Transverse colon (tissue), 4 donors: ENCODE measurements at regions not wholly inside any gene's neighbourhood (a gene's known extent, or its start where the extent isn't known, plus 50 kb on each side); places are given as distances from the start of the nearest gene placed in this dataset.

ENCODE experiments used
- DNase-seq: peaks from one replicate; pipeline ENCODE4 v3.0.0-alpha.2; 2019
- H3K27ac ChIP-seq, 4 donors: fragments of 200-600 bp; sonication (generic); 2 replicates each; pipeline ENCODE4 v1.5.1; 2016 to 2018; ENCODE audit warnings: inconsistent platforms in 4 of 4
- H3K27me3 ChIP-seq: fragments of 200-600 bp; sonication (generic); 2 replicates; pipeline ENCODE4 v1.5.1; 2017; ENCODE audit warnings: inconsistent platforms
- H3K36me3 ChIP-seq, 4 donors: fragments of 200-600 bp; sonication (generic); 2 replicates each; pipeline ENCODE4 v1.5.1; 2017 to 2019; ENCODE audit warnings: inconsistent platforms in 4 of 4
- H3K4me1 ChIP-seq, 4 donors: fragments of 200-600 bp; sonication (generic); 2 replicates each; pipeline ENCODE4 v1.5.1; 2017 to 2020; ENCODE audit warnings: inconsistent platforms in 4 of 4
- H3K4me3 ChIP-seq, 4 donors: fragments of 200-600 bp; sonication (generic); 1 replicate in 1 of 4; 2 replicates in 3 of 4; pipeline versions ENCODE4 v1.5.1 to v1.6.1; 2017 to 2019; ENCODE audit warnings: inconsistent platforms in 4 of 4
- H3K9me3 ChIP-seq, 2 donors: fragments of 200-600 bp; sonication (generic); 2 replicates each; pipeline ENCODE4 v1.5.1; 2017 to 2019; ENCODE audit warnings: inconsistent platforms in 2 of 2
- EP300 ChIP-seq: sonication (generic); formaldehyde crosslinking; IDR thresholded peaks from one replicate; pipeline ENCODE4 v1.6.1; 2017; ENCODE audit warnings: antibody characterized with exemption, low read depth
- POLR2A ChIP-seq: fragments of 450-650 bp; IDR thresholded peaks from one replicate; pipeline ENCODE4 v1.6.1; 2016; ENCODE audit warnings: antibody characterized with exemption, mild to moderate bottlenecking, moderate library complexity
- POLR2AphosphoS5 ChIP-seq, 3 donors: sonication (generic); formaldehyde crosslinking; IDR thresholded peaks; one replicate each; pipeline ENCODE4 v1.6.1; 2016; ENCODE audit warnings: antibody characterized with exemption in 3 of 3
- WGBS, 2 donors: methylation state at CpG; one replicate each; pipeline ENCODE4 v1.1.5; 2018; ENCODE audit warnings: low coverage in 1 of 2; 5-methylcytosine and 5-hydroxymethylcytosine counted together
- in situ Hi-C, 4 donors: fragments of 200-750 bp; cut with MboI; loops; one replicate each; pipeline versions ENCODE4 v1.15.0 to v1.15.1; 2017; ENCODE audit warnings: low sequenced_read_pairs in 3 of 4, low pct_ligation_motif_present in 1 of 4, low pct_unique_long_range_greater_than_20kb in 1 of 4
- intact Hi-C: fragments of 100-400 bp; cut with DNase I; formaldehyde crosslinking; loops from one replicate; pipeline ENCODE4 v1.15.1; 2023; ENCODE audit warnings: low total_unique reads
- TF ChIP-seq, protein P1 (sequence below), 5 experiments: fragments of 200-600 bp in 3 of 5; fragments of 450-650 bp in 2 of 5; sonication (generic) in 3 of 5; IDR thresholded peaks; 1 replicate in 2 of 5; 2 replicates in 3 of 5; pipeline ENCODE4 v1.5.1; 2016 to 2017; ENCODE audit warnings: antibody characterized with exemption in 5 of 5, inconsistent platforms in 3 of 5, mild to moderate bottlenecking in 2 of 5, moderate library complexity in 1 of 5

DNA sequence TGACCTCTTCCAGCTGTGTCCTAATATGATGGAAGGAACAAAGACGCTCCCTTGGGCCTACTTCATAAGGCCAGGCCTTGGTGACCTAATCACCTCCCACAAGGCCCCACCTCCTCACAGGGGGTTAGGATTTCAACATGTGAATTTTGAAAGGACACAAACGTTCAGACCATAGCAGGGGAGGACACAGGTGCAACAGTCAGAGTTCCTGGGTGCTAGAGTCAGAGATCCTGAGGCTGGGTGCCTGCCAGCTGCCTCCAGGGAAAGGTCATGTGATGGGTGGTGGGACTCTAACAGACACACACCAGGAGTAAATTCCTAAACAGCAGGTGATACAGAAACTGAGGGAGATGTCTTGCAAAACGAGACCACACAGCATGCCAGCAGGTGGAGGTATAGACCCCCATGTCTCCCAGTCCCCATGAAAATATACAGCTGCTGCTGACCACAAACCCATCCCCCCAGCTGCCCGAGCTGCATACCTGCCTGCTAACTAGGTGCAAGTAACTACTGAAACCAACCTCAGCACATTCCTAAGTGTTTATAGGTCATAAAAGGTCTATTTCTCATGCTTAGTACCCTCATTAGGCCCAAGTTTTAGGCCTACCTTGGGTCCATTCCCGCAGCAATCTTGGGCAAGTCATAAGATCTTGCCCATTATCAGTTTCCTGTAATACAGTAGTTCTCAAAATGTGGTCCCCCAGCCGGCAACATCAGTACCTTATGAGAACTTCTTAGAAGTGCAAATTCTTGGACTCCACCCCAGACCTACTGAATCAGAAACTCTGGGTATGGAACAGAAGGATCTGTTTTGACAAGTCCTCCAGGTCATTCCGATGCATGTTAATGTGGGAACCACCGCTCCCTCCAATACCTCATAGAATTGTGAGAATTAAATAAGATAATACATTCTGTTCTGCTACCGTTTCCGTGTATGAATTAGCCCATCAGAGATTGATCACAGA is 245.3 kb downstream of the ENC1 start:
- no peaks in the 10 kb centered on the region for H3K36me3 ChIP-seq
- intact Hi-C loops (no loop called here), in situ Hi-C loops (loop anchor here in 1 of 4 donors (10.0 kb wide), 1 partner anchor 250 kb away; the partner anchor contains the start of gene ENC1)
- no peak overlapping the region for H3K4me3 ChIP-seq
- no peak for TF ChIP-seq POLR2A
- TF ChIP-seq, protein P1, sequence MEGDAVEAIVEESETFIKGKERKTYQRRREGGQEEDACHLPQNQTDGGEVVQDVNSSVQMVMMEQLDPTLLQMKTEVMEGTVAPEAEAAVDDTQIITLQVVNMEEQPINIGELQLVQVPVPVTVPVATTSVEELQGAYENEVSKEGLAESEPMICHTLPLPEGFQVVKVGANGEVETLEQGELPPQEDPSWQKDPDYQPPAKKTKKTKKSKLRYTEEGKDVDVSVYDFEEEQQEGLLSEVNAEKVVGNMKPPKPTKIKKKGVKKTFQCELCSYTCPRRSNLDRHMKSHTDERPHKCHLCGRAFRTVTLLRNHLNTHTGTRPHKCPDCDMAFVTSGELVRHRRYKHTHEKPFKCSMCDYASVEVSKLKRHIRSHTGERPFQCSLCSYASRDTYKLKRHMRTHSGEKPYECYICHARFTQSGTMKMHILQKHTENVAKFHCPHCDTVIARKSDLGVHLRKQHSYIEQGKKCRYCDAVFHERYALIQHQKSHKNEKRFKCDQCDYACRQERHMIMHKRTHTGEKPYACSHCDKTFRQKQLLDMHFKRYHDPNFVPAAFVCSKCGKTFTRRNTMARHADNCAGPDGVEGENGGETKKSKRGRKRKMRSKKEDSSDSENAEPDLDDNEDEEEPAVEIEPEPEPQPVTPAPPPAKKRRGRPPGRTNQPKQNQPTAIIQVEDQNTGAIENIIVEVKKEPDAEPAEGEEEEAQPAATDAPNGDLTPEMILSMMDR (IDR thresholded peaks at IDR 0.05) = no peak
- TF ChIP-seq EP300 = no peak
- TF ChIP-seq POLR2AphosphoS5 (IDR thresholded peaks at IDR 0.05) = no peak
- peaks cover 0 to 4% (median 0%) of the 10 kb centered on the region in 4 donors for H3K4me1 ChIP-seq
- DNase-seq = no peak
- 80 to 91% methylated on average over 6 to 10 of the region's 10 CpGs for WGBS, 2 donors
- H3K9me3 ChIP-seq = no peaks in the 10 kb centered on the region
- no peaks in the 10 kb centered on the region for H3K27me3 ChIP-seq
- no peak overlapping the region for H3K27ac ChIP-seq

DNA sequence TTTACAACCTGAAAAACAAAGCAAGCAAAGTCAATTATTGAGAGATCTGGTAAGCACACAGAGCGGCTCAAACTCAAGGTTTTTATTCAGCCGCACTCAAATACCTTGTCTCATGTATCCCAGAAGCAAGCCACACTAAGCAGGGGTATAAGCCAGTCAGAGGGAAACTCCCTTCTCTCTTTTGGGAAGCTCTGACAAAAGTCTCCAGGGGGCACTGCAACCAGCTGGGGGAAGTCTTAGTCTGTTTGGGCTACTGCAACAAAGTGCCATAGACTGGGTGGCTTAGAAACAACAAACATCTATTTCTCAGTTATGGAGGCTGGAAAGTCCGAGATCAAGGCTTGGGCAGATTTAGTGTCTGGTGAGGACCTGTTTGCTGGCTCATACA is 246.0 kb downstream of the ENC1 start:
- Histone ChIP-seq H3K36me3 (no peaks in the 10 kb centered on the region), H3K27ac (no peak overlapping the region), H3K4me1 (no peaks in the 10 kb centered on the region), H3K9me3 (no peaks in the 10 kb centered on the region), H3K27me3 (no peaks in the 10 kb centered on the region), H3K4me3 (no peak overlapping the region)
- in situ Hi-C loops = loop anchor here in 1 of 4 donors (10.0 kb wide), 1 partner anchor 250 kb away; the partner anchor contains the start of gene ENC1
- no peak for DNase-seq
- TF ChIP-seq POLR2A (no peak), EP300 (no peak), POLR2AphosphoS5 (IDR thresholded peaks at IDR 0.05) (no peak)
- TF ChIP-seq, protein P1 (IDR thresholded peaks at IDR 0.05) = no peak
- intact Hi-C loops = no loop called here
- WGBS, 2 donors = 78 to 90% methylated on average over 2 to 3 of the region's 3 CpGs

DNA sequence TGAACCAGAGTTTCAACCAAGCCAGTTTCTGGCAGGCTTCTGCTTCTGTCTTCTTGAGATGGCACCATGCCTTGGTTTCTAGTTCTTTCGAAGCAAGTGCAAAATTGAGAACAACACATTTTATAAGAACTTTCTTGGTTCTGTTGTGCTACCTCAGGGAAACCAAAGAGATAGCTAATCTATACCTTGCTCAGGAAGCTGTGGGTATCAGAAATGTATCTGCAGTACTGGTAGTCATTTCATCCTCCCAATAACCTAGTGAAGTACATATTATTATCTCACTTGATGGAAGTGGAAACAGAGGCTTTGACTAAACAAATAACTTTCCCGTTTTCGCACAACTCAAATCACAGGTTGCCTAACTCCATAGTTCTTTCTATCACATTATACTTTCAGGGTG is 246.6 kb downstream of the ENC1 start:
- H3K4me1 ChIP-seq = no peaks in the 10 kb centered on the region
- in situ Hi-C loops = loop anchor here in 1 of 4 donors (10.0 kb wide), 1 partner anchor 251 kb away; the partner anchor contains the start of gene ENC1
- intact Hi-C loops = no loop called here

More for the DNA sequence above, 246.6 kb downstream of the ENC1 start:
- DNase-seq = no peak
- no peak overlapping the region for H3K27ac ChIP-seq
- no peaks in the 10 kb centered on the region for H3K27me3 ChIP-seq
- WGBS, 2 donors = 79 to 84% methylated on average over 3 of the region's 3 CpGs
- TF ChIP-seq, protein P1 (IDR thresholded peaks at IDR 0.05) = no peak
- TF ChIP-seq EP300 = no peak
- no peak for TF ChIP-seq POLR2AphosphoS5 (IDR thresholded peaks at IDR 0.05)
- TF ChIP-seq POLR2A = no peak
- H3K4me3 ChIP-seq = no peak overlapping the region
- no peaks in the 10 kb centered on the region for H3K36me3 ChIP-seq
- H3K9me3 ChIP-seq = no peaks in the 10 kb centered on the region
